SK-N-SH (cell line): ENCODE measurements at regions not wholly inside any gene's neighbourhood (a gene's known extent, or its start where the extent isn't known, plus 50 kb on each side); places are given as distances from the start of the nearest gene placed in this dataset.

Experiments
- CTCF ChIA-PET: fragments of 300-600, 350-600 bp; formaldehyde crosslinking; extraction: SDS; loops from one replicate; lab custom pipeline; 2021; lab: Yijun Ruan, JAX
- POLR2A ChIA-PET: fragments of 350-600 bp; sonication (Branson Sonifier 250); formaldehyde crosslinking; extraction: SDS; loops from one replicate; lab custom pipeline; 2020; ENCODE audit warnings: antibody characterized with exemption, inconsistent platforms; lab: Yijun Ruan, JAX
- DNase-seq: peaks from one replicate; pipeline ENCODE4 v3.0.0; 2012
- H2AFZ ChIP-seq: fragments of 200-600 bp; sonication (generic); 2 replicates; pipeline ENCODE4 v1.8.1; 2016; ENCODE audit warnings: antibody characterized with exemption, mild to moderate bottlenecking, low read depth
- H3F3A ChIP-seq: fragments of 200-600 bp; sonication (generic); replicated peaks from 2 replicates; pipeline ENCODE3; 2016; ENCODE audit warnings: antibody characterized with exemption, mild to moderate bottlenecking; ENCODE audit not compliant: insufficient read depth
- H3K27ac ChIP-seq, 2 experiments: fragments of 200-500 bp in 1 of 2; fragments of 200-600 bp in 1 of 2; sonication (Bioruptor generic) in 1 of 2; sonication (generic), shearing (Covaris generic) in 1 of 2; 2 replicates each; pipeline versions ENCODE4 v1.5.1 to v1.6.1; 2014 to 2016; ENCODE audit warnings: low read depth in 2 of 2, inconsistent platforms in 1 of 2, low read length in 1 of 2, mild to moderate bottlenecking in 1 of 2, mixed read lengths in 1 of 2
- H3K27me3 ChIP-seq: fragments of 200-600 bp; sonication (generic), shearing (Covaris generic); 2 replicates; pipeline ENCODE4 v1.6.1; 2016; ENCODE audit warnings: mixed run types; ENCODE audit not compliant: insufficient read depth
- H3K36me3 ChIP-seq, 2 experiments: fragments of 200-500 bp in 1 of 2; fragments of 200-600 bp in 1 of 2; sonication (Bioruptor generic) in 1 of 2; sonication (generic) in 1 of 2; replicated peaks in 1 of 2; 2 replicates each; pipeline versions ENCODE3 to v1.5.1; 2014 to 2016; ENCODE audit warnings: low read length in 1 of 2, mild to moderate bottlenecking in 1 of 2; ENCODE audit not compliant: insufficient read depth in 2 of 2, control insufficient read depth in 1 of 2
- H3K4me1 ChIP-seq, 2 experiments: fragments of 200-500 bp in 1 of 2; fragments of 200-600 bp in 1 of 2; sonication (Bioruptor generic) in 1 of 2; sonication (generic), shearing (Covaris generic) in 1 of 2; 2 replicates each; pipeline versions ENCODE4 v1.5.1 to v1.6.1; 2014 to 2016; ENCODE audit warnings: low read depth in 1 of 2, low read length in 1 of 2, mixed run types in 1 of 2; ENCODE audit not compliant: insufficient read depth in 2 of 2, control insufficient read depth in 1 of 2
- H3K4me2 ChIP-seq: fragments of 200-600 bp; sonication (generic), shearing (Covaris generic); 2 replicates; pipeline ENCODE4 v1.6.1; 2017; ENCODE audit warnings: mixed run types
- H3K4me3 ChIP-seq, 2 experiments: fragments of 200-500 bp in 1 of 2; fragments of 200-600 bp in 1 of 2; sonication (Bioruptor generic) in 1 of 2; sonication (generic), shearing (Covaris generic) in 1 of 2; 2 replicates each; pipeline versions ENCODE4 v1.5.1 to v1.8.1; 2014 to 2016; ENCODE audit warnings: low read depth in 2 of 2, inconsistent platforms in 1 of 2, low read length in 1 of 2, mild to moderate bottlenecking in 1 of 2, mixed read lengths in 1 of 2, moderate library complexity in 1 of 2
- H3K79me2 ChIP-seq: fragments of 200-600 bp; sonication (generic); 2 replicates; pipeline ENCODE4 v1.8.1; 2017; ENCODE audit warnings: mild to moderate bottlenecking; ENCODE audit not compliant: insufficient read depth
- H3K9ac ChIP-seq: fragments of 200-600 bp; sonication (generic); 2 replicates; pipeline ENCODE4 v1.6.1; 2017; ENCODE audit warnings: mixed run types
- H3K9me2 ChIP-seq: fragments of 200-600 bp; sonication (generic); 2 replicates; pipeline ENCODE4 v1.6.1; 2017; ENCODE audit warnings: mixed run types
- H3K9me3 ChIP-seq: fragments of 200-600 bp; sonication (generic); 2 replicates; pipeline ENCODE4 v1.6.1; 2017; ENCODE audit warnings: mixed run types, mild to moderate bottlenecking, moderate library complexity
- H4K20me1 ChIP-seq: fragments of 200-600 bp; sonication (generic); 2 replicates; pipeline ENCODE4 v1.6.1; 2017; ENCODE audit warnings: mild to moderate bottlenecking, mixed run types; ENCODE audit not compliant: insufficient read depth
- EP300 ChIP-seq, 2 experiments: IDR thresholded peaks; 2 replicates each; pipeline versions ENCODE4 v1.4.0 to v1.6.1; 2012; ENCODE audit warnings: borderline replicate concordance in 1 of 2, low read depth in 1 of 2, low read length in 1 of 2
- EZH2phosphoT487 ChIP-seq: fragments of 200-600 bp; sonication (generic); IDR thresholded peaks from 2 replicates; pipeline ENCODE4 v1.6.1; 2017; ENCODE audit warnings: low read depth, mixed run types, mild to moderate bottlenecking, antibody characterized with exemption, moderate library complexity, borderline replicate concordance
- FOXM1 ChIP-seq: IDR thresholded peaks from 2 replicates; pipeline ENCODE4 v1.4.0; 2012; ENCODE audit warnings: low read depth, mild to moderate bottlenecking
- GATA2 ChIP-seq: sonication (generic); formaldehyde crosslinking; IDR thresholded peaks from 2 replicates; pipeline ENCODE4 v1.5.0; 2020; ENCODE audit warnings: mild to moderate bottlenecking, missing genetic modification reagents
- NRF1 ChIP-seq: IDR thresholded peaks from 2 replicates; pipeline ENCODE4 v1.6.1; 2012; ENCODE audit warnings: low read depth, mild to moderate bottlenecking, low read length
- POLR2AphosphoS5 ChIP-seq: IDR thresholded peaks from 2 replicates; pipeline ENCODE4 v1.6.1; 2012; ENCODE audit warnings: low read depth, low read length
- RCOR1 ChIP-seq: fragments of 150-350 bp; IDR thresholded peaks from 2 replicates; pipeline ENCODE4 v1.6.1; 2017; ENCODE audit warnings: antibody characterized with exemption, low read length
- WGBS: methylation state at CpG from one replicate; pipeline ENCODE4 v1.1.6; 2017; ENCODE audit warnings: low lambda C conversion rate; 5-methylcytosine and 5-hydroxymethylcytosine counted together
- TF ChIP-seq, protein P1 (sequence below): fragments of 200-600 bp; sonication (generic); IDR thresholded peaks from 2 replicates; pipeline ENCODE4 v1.6.1; 2017; ENCODE audit warnings: antibody characterized with exemption, mild to moderate bottlenecking, moderate library complexity

DNA sequence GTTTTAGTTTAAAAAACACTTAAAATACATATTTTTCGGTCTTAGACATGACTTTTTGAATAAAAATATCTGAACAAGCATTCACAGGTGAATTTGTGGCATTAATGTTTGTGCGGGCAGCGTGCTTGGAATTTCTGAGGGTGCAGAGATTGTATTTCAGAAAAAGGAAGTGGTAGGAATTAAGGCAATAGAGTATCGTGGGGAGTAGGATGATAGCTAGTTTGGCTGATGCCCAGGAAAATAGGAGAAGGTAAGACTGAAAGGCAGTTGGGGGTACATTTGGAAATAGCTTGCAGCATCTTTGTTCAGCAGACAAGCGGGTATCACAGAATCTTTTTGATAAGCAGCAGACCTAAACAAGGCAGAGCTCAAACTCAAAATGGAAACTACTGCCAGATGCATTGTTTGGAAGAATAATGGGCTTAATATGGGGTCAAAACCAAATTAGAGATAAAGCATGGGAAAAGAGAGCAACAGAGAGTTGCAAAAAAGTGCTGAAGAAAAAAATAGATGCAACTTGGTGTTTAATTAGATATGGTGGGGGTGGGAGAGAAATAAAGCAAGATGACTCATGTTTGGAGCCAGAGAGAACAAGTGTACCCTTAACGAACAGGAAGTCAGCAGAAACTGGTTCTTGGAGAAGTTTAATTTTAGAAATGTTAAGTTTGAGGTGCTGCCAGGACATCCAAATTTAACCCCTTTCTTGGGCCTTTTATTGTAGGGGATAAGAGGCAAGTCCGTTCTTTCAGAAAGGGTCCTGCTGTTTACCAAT lies 85.7 kb upstream of the ARRDC3 start:
- H3K4me3 ChIP-seq, result no peak overlapping the region
- peaks cover 5 to 9% of the 10 kb centered on the region in 2 experiments; a peak in 1 of 4 replicates for H3K4me1 ChIP-seq
- H3K9me2 ChIP-seq, result no peaks in the 10 kb centered on the region
- no peaks in the 10 kb centered on the region for H3F3A ChIP-seq
- peak overlapping the region in 1 of 2 experiments; percentile 67; a peak in 1 of 4 replicates for H3K27ac ChIP-seq
- no peaks in the 10 kb centered on the region for H3K27me3 ChIP-seq
- H2AFZ ChIP-seq, result peak overlapping the region; percentile 9; the same call in 1 of the 2 replicates
- TF ChIP-seq RCOR1 (peak; percentile 41; the same call in 1 of the 2 replicates), EZH2phosphoT487 (no peak), GATA2 (peak; percentile 38; the same call in 1 of the 2 replicates), FOXM1 (no peak), POLR2AphosphoS5 (no peak), EP300 (IDR thresholded peaks at IDR 0.05; ENCODE audit: borderline replicate concordance in 1 of 2, low read depth in 1 of 2, low read length in 1 of 2) (peak in 1 of 2 experiments; percentile 39; a peak in 1 of 4 replicates)
- TF ChIP-seq, protein P1, sequence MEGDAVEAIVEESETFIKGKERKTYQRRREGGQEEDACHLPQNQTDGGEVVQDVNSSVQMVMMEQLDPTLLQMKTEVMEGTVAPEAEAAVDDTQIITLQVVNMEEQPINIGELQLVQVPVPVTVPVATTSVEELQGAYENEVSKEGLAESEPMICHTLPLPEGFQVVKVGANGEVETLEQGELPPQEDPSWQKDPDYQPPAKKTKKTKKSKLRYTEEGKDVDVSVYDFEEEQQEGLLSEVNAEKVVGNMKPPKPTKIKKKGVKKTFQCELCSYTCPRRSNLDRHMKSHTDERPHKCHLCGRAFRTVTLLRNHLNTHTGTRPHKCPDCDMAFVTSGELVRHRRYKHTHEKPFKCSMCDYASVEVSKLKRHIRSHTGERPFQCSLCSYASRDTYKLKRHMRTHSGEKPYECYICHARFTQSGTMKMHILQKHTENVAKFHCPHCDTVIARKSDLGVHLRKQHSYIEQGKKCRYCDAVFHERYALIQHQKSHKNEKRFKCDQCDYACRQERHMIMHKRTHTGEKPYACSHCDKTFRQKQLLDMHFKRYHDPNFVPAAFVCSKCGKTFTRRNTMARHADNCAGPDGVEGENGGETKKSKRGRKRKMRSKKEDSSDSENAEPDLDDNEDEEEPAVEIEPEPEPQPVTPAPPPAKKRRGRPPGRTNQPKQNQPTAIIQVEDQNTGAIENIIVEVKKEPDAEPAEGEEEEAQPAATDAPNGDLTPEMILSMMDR, result no peak
- H3K9ac ChIP-seq, result no peak overlapping the region
- H3K4me2 ChIP-seq, result no peak overlapping the region
- ChIA-PET CTCF (interaction anchor here (0.7 to 1.4 kb wide), 2 partner anchors 15 to 308 kb away, joined by 3 to 5 read pairs; no protein-coding TSS in a partner anchor), POLR2A (no interaction called here)
- no peaks in the 10 kb centered on the region for H3K36me3 ChIP-seq
- H4K20me1 ChIP-seq, result no peaks in the 10 kb centered on the region
- no peaks in the 10 kb centered on the region for H3K9me3 ChIP-seq
- 72% methylated on average over 7 of the region's 7 CpGs for WGBS
- DNase-seq, result peak; percentile 25
- H3K79me2 ChIP-seq, result no peaks in the 10 kb centered on the region

DNA sequence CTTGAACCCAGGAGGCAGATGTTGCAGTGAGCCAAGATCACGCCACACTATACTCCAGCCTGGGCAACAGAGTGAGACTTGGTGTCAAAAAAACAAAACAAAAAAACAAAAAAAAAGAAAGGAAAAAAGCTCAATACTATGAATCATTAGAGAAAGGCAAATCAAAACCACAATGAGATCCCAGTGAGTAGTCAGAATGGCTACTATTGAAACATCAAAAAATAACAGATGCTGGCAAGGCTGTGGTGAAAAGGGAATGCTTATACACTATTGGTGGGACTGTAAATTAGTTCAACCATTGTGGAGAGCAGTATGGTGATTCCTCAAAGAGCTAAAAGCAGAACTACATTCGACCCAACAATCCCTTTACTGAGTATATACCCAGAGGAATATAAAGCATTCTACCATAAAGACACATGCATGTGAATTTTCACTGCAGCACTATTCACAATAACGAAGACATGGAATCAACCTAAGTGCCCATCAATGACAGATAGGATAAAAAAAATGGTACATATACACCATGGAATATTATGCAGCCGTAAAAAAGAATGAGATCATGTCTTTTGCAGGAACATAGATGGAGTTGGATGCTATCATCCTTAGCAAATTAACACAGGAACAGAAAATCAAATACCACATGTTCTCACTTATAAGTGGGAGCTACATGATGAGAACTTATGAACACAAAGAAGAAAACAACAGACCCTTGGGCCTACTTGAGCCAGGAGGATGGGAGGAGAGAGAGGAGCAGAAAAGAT lies 81.9 kb upstream of the ARRDC3 start:
- 67% methylated on average over 4 of the region's 4 CpGs for WGBS
- no peak for DNase-seq
- no peaks in the 10 kb centered on the region for H4K20me1 ChIP-seq
- H3K27me3 ChIP-seq, result no peaks in the 10 kb centered on the region
- no peak overlapping the region for H2AFZ ChIP-seq
- POLR2A ChIA-PET, result no interaction called here
- CTCF ChIA-PET, result no interaction called here
- peaks cover 5 to 9% of the 10 kb centered on the region in 2 experiments; a peak in 1 of 4 replicates for H3K4me1 ChIP-seq
- no peaks in the 10 kb centered on the region for H3K9me2 ChIP-seq
- TF ChIP-seq NRF1, result no peak
- TF ChIP-seq, all 33 proteins: peak for 0
- no peaks in the 10 kb centered on the region for H3K79me2 ChIP-seq
- no peak overlapping the region for H3K4me2 ChIP-seq
- H3K9me3 ChIP-seq, result no peaks in the 10 kb centered on the region
- no peaks in the 10 kb centered on the region for H3K36me3 ChIP-seq
- H3K9ac ChIP-seq, result no peak overlapping the region
- H3K27ac ChIP-seq, result no peak overlapping the region
- no peak overlapping the region for H3K4me3 ChIP-seq
- no peaks in the 10 kb centered on the region for H3F3A ChIP-seq
